LNCAP (cell line): ENCODE measurements at regions not wholly inside any gene's neighbourhood (a gene's known extent, or its start where the extent isn't known, plus 50 kb on each side); places are given as distances from the start of the nearest gene placed in this dataset.

Experiments
- CTCF ChIP-seq: fragments of 450-650 bp; IDR thresholded peaks from 2 replicates; pipeline ENCODE4 v1.5.1; 2017; ENCODE audit warnings: mild to moderate bottlenecking

- no peak for TF ChIP-seq CTCF
Observed at GRCh38 chr7:116439841-116440549, 59.5 kb upstream of the CAV2 start.

GRCh38 chr7:116441534-116441933 lies 58.0 kb upstream of the CAV2 start:
- no peak for TF ChIP-seq CTCF

GRCh38 chr7:116443101-116443523 lies 56.4 kb upstream of the CAV2 start:
- TF ChIP-seq CTCF = no peak

- no peak for TF ChIP-seq CTCF
Observed at GRCh38 chr7:116443646-116444045, 55.9 kb upstream of the CAV2 start.

GRCh38 chr7:116445447-116446211 lies 53.9 kb upstream of the CAV2 start:
- TF ChIP-seq CTCF = no peak

GRCh38 chr7:116446212-116446855 lies 53.2 kb upstream of the CAV2 start:
- TF ChIP-seq CTCF = no peak

- TF ChIP-seq CTCF = no peak
Observed at GRCh38 chr7:116447436-116447835, 52.1 kb upstream of the CAV2 start.
